ENCODE measurements at regions not wholly inside any gene's neighbourhood (a gene's known extent, or its start where the extent isn't known, plus 50 kb on each side); places are given as distances from the start of the nearest gene placed in this dataset.
"Not testable (repeated sequence)": the region's sequence is repeated elsewhere in the genome, so short reads cannot be mapped to it uniquely, and the experiment has no call there.

GRCh38 chr12:42030588-42030987 lies 114.1 kb downstream of the GXYLT1 start:
- DNase-seq: no peak

DNA sequence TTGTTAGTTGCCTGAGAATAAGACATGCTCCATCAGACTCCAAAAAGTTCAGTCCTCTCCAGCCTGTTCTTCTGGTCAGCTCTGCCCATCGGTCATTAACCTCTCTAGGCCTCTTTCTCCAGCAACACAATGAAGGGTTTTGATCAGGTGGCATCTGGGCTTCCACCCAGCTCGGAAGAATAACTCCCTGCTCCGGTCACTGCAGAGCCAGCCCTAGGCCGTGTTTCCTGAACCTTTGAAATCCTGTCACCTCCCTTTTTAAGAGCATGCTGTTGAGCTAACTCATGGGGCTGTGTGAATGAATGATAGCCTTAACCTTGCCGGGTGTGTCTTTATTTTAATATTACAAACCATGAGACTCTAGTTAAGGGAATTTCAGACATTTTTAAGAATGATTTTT lies 117.1 kb downstream of the GXYLT1 start:
- DNase-seq: no peak

- no peak for DNase-seq
Measured at GRCh38 chr12:42024495-42024830, 120.2 kb downstream of the GXYLT1 start.

DNA sequence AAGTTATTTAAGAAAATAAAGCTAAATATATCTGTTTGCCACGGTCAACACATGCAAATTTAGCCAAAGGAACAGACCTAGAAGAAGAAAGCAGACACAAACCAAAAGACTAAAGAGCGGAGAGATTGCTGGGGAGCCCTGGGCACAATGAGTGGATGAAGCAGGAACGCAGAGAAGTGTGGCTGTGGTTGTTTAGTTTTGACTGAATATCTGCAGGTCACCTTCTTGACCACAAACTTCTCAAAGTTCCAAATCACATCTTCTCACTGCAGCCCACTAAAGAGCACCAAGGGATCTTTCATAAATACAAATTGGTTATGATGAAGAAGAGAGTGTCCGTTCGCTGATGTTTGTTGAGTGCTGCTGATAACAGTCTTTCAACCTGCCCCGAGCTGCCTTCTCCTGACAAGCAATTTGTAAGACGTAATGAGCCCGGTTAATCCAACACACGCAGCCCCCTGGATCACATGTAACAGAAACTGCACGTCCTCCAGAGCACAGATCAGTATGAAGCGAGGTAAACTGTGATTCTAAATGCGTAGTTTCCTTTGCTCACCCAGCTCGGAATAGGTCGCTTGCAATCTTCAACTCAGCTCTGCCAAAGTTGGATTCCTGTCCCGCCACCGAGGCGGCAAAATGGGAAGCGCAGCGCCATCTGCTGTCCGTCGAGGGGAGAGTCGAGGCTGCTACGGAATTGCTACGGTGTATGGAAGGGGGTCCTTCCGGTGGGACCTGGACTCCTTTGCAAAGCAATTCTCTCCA lies 120.8 kb downstream of the GXYLT1 start:
- peak; percentile 78 for DNase-seq

DNA sequence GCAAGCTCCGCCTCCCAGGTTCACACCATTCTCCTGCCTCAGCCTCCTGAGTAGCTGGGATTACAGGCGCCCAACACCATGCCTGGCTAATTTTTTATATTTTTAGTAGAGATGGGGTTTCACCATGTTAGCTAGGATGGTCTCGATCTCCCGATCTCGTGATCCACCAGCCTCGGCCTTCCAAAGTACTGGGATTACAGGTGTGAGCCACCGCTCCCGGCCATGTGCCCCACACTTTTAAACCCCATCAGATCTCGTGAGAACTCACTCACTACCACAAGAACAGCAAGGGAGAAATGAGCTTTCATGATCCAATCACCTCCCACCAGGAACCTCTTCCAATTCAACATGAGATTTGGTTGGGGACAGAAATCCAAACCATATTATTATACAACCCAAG lies 122.7 kb downstream of the GXYLT1 start:
- not testable (repeated sequence) for DNase-seq

- DNase-seq: no peak
Measured at GRCh38 chr12:42021469-42021868, 123.2 kb downstream of the GXYLT1 start.

GRCh38 chr12:42020226-42020625 lies 124.4 kb downstream of the GXYLT1 start:
- DNase-seq: no peak

GRCh38 chr12:42019746-42020145 lies 124.9 kb downstream of the GXYLT1 start:
- peak; percentile 28 for DNase-seq

DNA sequence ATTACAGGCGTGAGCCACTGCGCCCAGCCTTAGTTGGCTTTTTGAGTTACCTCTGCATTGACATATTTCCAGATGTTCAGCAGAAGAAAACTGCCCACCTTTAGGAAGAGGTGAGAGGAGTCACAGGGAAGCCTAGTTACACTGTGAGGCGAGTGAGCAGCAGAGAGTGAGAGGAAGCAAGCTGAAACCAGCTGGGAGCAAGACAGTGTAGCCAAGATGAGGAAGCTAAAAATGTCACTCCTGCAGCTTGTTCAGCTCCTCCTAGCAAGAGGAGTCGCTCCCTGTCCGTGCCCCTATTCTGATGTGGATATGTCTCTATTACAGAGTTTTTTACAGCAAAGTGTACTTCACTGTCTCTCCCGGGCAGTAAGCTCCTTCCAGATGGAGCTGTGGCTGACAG lies 127.6 kb downstream of the GXYLT1 start:
- DNase-seq: no peak

DNA sequence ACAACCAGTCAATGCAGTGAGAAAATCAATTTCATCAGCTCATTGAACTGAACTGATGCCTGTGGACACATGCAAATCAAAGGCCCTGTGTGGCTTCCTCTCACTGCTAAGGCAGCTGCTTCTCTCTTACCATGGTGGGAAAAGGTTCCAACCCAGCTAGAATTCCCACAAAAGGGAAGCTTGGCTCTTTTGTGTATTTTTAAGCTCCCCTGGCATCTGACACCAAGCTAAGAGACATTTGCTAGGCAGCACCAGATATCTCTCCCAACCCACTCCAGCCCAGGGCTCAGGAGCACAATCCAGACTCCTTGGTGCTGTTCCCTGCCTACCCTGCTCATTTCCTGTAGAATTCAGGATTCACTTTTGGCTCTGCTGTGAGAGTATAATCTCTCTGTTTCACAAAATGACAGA lies 129.6 kb downstream of the GXYLT1 start:
- DNase-seq: no peak

- DNase-seq: not testable (repeated sequence)
Measured at GRCh38 chr12:42012501-42012900, 132.2 kb downstream of the GXYLT1 start.

DNA sequence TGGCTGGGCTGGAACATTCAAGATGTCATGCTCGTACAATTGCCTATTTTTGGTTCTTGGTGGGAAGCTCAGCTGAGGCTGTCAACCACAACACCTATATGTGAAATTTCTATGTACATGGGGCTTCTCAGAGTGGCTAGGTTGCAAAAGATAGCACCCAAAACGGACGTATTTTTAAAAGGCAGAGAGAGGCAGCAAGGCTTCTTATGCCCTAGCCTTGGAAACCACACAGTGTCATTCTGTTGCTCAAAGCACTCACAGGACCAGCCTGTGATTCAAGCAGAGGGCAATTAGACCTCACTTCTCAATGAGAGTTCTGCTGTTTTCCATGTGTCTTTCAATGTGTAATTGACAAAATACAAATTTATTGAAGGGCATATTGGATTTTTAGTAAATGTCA lies 134.0 kb downstream of the GXYLT1 start:
- peak; percentile 42 for DNase-seq

- peak; percentile 21 for DNase-seq
Measured at GRCh38 chr12:42010257-42010656, 134.4 kb downstream of the GXYLT1 start.

- no peak for DNase-seq
Measured at GRCh38 chr12:42008996-42009395, 135.7 kb downstream of the GXYLT1 start.

DNA sequence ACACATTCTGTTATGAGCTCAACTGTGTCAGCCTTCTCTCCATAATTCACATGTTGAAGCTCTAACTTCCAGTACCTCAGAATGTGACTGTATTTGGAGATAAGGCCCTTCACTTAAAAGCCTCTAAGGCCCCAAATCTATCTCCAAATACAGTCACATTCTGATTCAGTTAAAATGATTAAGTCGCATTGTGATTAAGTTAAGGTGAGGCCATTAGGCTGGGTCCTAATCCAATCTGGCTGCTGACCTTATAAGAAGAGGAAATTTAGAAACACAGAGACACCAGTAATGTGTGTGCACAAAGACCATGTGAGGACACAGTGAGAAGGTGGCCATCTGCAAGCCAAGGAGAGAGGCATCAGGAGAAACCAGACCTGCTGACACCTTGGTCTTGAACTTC lies 141.6 kb downstream of the GXYLT1 start:
- no peak for DNase-seq

DNA sequence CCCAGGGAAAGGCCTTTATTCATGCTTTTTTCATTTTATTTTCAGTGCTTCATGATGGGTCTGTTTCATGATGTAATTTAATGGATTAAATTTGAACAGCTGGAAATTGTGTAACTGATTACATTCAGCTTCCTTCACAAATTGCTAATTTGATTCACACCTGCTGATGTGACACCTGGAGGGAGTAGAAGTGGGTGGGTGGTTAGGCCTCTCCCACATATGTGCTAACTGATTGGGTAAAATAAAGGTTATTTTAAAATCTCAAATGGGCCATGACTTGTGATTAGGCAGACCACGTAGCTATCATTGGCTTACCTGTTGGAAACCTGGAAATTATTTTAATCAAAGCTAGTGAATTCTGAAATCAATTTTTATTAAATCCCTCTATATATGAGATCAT lies 142.1 kb downstream of the GXYLT1 start:
- DNase-seq: peak; percentile 80

GRCh38 chr12:41998436-41998835 lies 146.2 kb downstream of the GXYLT1 start:
- no peak for DNase-seq

DNA sequence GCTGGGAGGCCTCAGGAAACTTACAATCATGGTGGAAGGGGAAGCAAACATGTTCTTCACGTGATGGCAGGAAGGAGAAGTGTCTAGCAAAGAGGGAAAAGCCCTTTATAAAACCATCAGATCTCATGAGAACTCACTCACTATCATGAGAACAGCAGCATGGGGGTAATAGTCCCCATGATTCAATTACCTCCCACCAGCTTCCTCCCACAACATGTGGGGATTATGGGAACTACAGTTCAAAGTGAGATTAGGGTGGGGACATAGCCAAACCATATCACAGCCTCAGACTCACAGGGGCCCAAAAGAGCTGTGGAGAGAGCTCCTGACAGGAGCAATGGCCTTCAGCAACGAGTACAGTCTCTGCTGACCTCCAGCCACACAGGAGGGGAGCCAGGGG lies 151.4 kb downstream of the GXYLT1 start:
- DNase-seq: no peak

DNA sequence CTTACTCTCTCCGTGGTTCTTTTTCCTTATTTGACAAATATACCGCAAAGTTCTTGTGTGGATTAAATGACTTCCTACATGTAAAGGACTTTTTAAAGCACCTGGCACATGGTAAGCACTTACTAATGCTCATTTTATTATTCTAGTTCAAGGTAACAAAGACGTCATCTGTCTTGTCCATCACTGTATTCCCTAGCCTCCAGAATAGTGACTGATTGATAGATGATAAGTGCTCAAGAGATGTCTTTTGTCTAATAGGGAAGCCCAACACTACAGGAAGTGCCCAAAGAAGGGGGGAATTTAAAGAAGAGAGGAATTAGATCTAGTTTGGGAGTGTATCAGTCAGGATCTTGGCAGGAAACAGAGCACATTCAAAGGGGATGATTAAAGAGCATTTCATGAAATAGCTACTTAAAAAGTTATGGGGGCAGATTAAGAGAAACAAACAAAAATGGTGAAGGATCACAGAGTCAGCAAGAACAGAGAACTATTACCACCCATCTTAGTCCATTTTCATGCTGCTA lies 151.9 kb downstream of the GXYLT1 start:
- no peak for DNase-seq

GRCh38 chr12:41992022-41992421 lies 152.7 kb downstream of the GXYLT1 start:
- peak; percentile 56 for DNase-seq

DNA sequence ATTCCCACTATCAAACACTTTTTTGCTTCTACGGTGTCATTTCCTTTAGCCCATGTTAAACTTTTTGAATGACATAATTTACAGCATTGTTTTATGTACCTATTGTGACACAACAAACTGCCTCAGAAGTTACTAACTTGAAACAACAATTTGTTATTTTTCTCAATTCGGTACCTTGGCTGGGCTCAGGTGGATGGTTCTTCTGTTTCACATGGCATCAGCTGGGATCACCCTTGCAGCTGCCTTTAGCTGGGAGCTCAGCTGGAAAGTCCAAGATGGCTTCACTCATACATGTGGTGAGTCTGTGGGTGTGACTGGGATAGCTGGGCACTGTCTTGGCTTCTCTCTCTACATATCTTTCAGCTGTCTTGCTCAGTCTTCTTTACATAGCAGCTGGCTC lies 156.0 kb downstream of the GXYLT1 start:
- no peak for DNase-seq

GRCh38 chr12:41986513-41986912 lies 158.2 kb downstream of the GXYLT1 start:
- not testable (repeated sequence) for DNase-seq

DNA sequence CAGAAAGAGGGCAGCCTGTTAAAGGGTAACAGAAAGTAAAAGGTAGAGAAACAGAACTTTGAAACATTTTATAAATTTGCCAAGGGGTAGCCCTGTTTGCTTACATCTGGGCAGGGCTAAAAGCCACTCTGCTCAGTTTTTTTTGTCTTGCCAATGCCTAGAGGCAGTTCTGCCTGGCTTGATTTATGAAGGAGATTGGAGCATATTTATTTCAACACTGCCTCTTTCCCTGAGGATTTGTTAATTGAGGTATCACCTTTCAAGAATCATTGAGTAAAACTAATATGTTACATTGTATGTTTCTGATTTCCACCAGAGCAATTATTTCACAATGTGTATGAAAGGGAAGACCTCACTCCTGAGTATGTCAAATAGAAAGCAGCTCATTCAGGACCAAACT lies 160.8 kb downstream of the GXYLT1 start:
- DNase-seq: peak; percentile 96

- peak; percentile 76 for DNase-seq
Measured at GRCh38 chr12:41983394-41983793, 161.3 kb downstream of the GXYLT1 start.

GRCh38 chr12:41981758-41982157 lies 162.9 kb downstream of the GXYLT1 start:
- DNase-seq: peak; percentile 67
